ENCODE measurements at regions not wholly inside any gene's neighbourhood (a gene's known extent, or its start where the extent isn't known, plus 50 kb on each side); places are given as distances from the start of the nearest gene placed in this dataset.

DNA sequence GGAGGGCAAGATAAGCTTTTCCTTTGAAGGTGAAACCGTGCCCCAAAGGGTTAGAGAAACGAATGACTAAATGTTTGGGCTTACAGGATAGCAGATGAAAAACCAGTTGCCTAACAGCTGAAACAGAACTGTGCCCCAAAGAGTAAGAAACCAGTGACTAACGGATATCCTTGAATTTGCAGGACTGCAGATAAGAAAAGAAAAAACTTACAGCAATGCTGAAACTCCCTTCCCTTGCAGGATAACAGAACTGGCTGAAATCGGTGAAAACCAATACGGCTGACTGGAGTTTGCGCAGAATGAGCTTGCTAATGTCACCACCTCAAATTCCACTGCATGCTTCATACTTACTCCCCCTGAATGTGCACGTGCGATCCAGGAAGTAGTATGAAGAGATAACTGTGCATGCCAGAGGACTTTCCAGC is 175.2 kb upstream of the NLRP1 start (continued):
- TF ChIP-seq EZH2 (IDR thresholded peaks at IDR 0.05; ENCODE audit: low read depth, unreplicated experiment) (no peak), CREB1 (CRISPR knock-in tag; IDR thresholded peaks at IDR 0.05; ENCODE audit: low read depth) (no peak), JUNB (IDR thresholded peaks at IDR 0.05; ENCODE audit: unreplicated experiment) (no peak)
- TF ChIP-seq, protein P1, sequence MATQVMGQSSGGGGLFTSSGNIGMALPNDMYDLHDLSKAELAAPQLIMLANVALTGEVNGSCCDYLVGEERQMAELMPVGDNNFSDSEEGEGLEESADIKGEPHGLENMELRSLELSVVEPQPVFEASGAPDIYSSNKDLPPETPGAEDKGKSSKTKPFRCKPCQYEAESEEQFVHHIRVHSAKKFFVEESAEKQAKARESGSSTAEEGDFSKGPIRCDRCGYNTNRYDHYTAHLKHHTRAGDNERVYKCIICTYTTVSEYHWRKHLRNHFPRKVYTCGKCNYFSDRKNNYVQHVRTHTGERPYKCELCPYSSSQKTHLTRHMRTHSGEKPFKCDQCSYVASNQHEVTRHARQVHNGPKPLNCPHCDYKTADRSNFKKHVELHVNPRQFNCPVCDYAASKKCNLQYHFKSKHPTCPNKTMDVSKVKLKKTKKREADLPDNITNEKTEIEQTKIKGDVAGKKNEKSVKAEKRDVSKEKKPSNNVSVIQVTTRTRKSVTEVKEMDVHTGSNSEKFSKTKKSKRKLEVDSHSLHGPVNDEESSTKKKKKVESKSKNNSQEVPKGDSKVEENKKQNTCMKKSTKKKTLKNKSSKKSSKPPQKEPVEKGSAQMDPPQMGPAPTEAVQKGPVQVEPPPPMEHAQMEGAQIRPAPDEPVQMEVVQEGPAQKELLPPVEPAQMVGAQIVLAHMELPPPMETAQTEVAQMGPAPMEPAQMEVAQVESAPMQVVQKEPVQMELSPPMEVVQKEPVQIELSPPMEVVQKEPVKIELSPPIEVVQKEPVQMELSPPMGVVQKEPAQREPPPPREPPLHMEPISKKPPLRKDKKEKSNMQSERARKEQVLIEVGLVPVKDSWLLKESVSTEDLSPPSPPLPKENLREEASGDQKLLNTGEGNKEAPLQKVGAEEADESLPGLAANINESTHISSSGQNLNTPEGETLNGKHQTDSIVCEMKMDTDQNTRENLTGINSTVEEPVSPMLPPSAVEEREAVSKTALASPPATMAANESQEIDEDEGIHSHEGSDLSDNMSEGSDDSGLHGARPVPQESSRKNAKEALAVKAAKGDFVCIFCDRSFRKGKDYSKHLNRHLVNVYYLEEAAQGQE (IDR thresholded peaks at IDR 0.05; ENCODE audit: unreplicated experiment), result no peak

DNA sequence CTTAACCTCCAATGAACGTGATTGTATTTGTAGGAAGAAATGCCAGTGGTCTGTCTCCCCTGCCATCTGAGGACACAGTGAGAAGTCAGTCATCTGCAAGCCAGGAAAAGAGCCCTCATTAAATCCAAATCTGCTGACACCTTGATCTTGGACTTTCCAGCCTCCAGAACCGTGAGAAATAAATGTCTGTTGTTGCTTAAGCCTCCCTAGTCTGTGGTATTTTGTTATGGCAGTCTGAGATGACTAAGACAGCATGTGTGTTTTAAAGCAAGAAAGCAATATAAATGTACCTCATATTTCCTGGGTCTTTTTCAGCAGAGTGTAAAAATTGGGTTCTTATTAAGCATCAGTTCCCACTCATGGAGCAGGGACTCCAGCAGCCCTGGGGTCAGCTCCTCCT is 177.9 kb upstream of the NLRP1 start:
- no peak overlapping the region for H3K4me2 ChIP-seq
- no peaks in the 10 kb centered on the region for H3F3A ChIP-seq (replicated peaks; ENCODE audit: low read depth)
- no peak overlapping the region for H3K4me3 ChIP-seq
- H3K79me2 ChIP-seq (replicated peaks; ENCODE audit: insufficient read depth), result no peaks in the 10 kb centered on the region
- no peaks in the 10 kb centered on the region for H3K36me3 ChIP-seq (ENCODE audit: insufficient read depth)
- TF ChIP-seq ZNF462 (CRISPR knock-in tag; IDR thresholded peaks at IDR 0.05) (no peak), CREB1 (CRISPR knock-in tag; IDR thresholded peaks at IDR 0.05; ENCODE audit: low read depth) (no peak), ZNF331 (CRISPR knock-in tag; IDR thresholded peaks at IDR 0.05; ENCODE audit: low read depth) (no peak), EZH2phosphoT487 (IDR thresholded peaks at IDR 0.05; ENCODE audit: unreplicated experiment) (no peak), ZNF114 (CRISPR knock-in tag; IDR thresholded peaks at IDR 0.05) (no peak), ETS1 (IDR thresholded peaks at IDR 0.05) (no peak), EZH2 (IDR thresholded peaks at IDR 0.05; ENCODE audit: low read depth, unreplicated experiment) (no peak), STAT1 (IDR thresholded peaks at IDR 0.05; ENCODE audit: unreplicated experiment) (no peak), JUNB (IDR thresholded peaks at IDR 0.05; ENCODE audit: unreplicated experiment) (no peak), POLR2AphosphoS5 (IDR thresholded peaks at IDR 0.05; ENCODE audit: low read depth) (no peak), NANOG (IDR thresholded peaks at IDR 0.05; ENCODE audit: borderline replicate concordance) (no peak)
- peaks cover 8% of the 10 kb centered on the region; the same call in 1 of the 2 replicates for H3K9me2 ChIP-seq (ENCODE audit: insufficient read depth)
- no peaks in the 10 kb centered on the region for H4K20me1 ChIP-seq (replicated peaks; ENCODE audit: insufficient read depth)
- no peaks in the 10 kb centered on the region for H3K27me3 ChIP-seq (ENCODE audit: insufficient read depth)
- peaks cover 2% of the 10 kb centered on the region for H3K27me3 Mint-ChIP-seq (ENCODE audit: insufficient read depth, low read depth, poor library complexity)
- no peaks in the 10 kb centered on the region; the same call in 2 of the 3 replicates for H3K9me3 Mint-ChIP-seq
- no peaks in the 10 kb centered on the region for H3K4me1 Mint-ChIP-seq
- H3K4me1 ChIP-seq (ENCODE audit: insufficient read depth), result no peaks in the 10 kb centered on the region
- no peaks in the 10 kb centered on the region for H3K36me3 Mint-ChIP-seq (ENCODE audit: low read depth)
- no peak overlapping the region for H3K27ac ChIP-seq (ENCODE audit: low read depth)
- H3K27ac Mint-ChIP-seq, result no peak overlapping the region
- no peak overlapping the region for H2AFZ ChIP-seq
- DNase-seq (ENCODE audit: low spot score) (no peak), ATAC-seq (no peak)
- H3K4me3 Mint-ChIP-seq, result no peak overlapping the region
